IMR-90 (cell line): ENCODE measurements at regions not wholly inside any gene's neighbourhood (a gene's known extent, or its start where the extent isn't known, plus 50 kb on each side); places are given as distances from the start of the nearest gene placed in this dataset.

Experiments
- ATAC-seq: fragments of 200-7000 bp; cut with Tn5 transposase; 2 replicates; pipeline ENCODE4 v1.9.1; 2020; ENCODE audit warnings: low read depth, mild to moderate bottlenecking, moderate library complexity
- BruUV-seq: library from RNA; stranded (reverse); fragments of 400-500 nt; replicated peaks from 2 replicates; lab custom pipeline; 2021; lab: Mats Ljungman, UMichigan
- CTCF ChIA-PET: fragments of 300-600 bp; formaldehyde crosslinking; extraction: SDS; loops from one replicate; lab custom pipeline; 2021; ENCODE audit warnings: antibody characterized with exemption; lab: Yijun Ruan, JAX
- POLR2A ChIA-PET: fragments of 300-600 bp; sonication (Branson Sonifier 250); formaldehyde crosslinking; loops from one replicate; lab custom pipeline; 2022; ENCODE audit warnings: antibody characterized with exemption; ENCODE audit not compliant: unreplicated experiment; lab: Charles Lee
- DNase-seq: peaks from one replicate; pipeline ENCODE4 v3.0.0; 2013
- H2AFZ ChIP-seq: replicated peaks from 2 replicates; pipeline ENCODE3; 2013; ENCODE audit warnings: low read length, mild to moderate bottlenecking; ENCODE audit not compliant: poor library complexity
- H2AK5ac ChIP-seq: 2 replicates; pipeline ENCODE4 v1.6.1; 2013; ENCODE audit warnings: low read depth, low read length, inconsistent platforms
- H2AK9ac ChIP-seq: replicated peaks from 2 replicates; pipeline ENCODE3; 2013; ENCODE audit warnings: mild to moderate bottlenecking, low read depth, low read length, moderate library complexity; ENCODE audit not compliant: poor library complexity
- H2BK120ac ChIP-seq: 2 replicates; pipeline ENCODE4 v1.6.1; 2013; ENCODE audit warnings: low read depth, low read length, inconsistent platforms
- H2BK15ac ChIP-seq: 3 replicates; pipeline ENCODE4 v1.6.1; 2013; ENCODE audit warnings: low read depth, low read length, inconsistent platforms
- H2BK20ac ChIP-seq: 2 replicates; pipeline ENCODE4 v1.6.1; 2013; ENCODE audit warnings: low read depth, mild to moderate bottlenecking, inconsistent platforms, low read length, moderate library complexity
- H2BK5ac ChIP-seq: 2 replicates; pipeline ENCODE4 v1.6.1; 2013; ENCODE audit warnings: mild to moderate bottlenecking, low read depth, low read length, inconsistent platforms; ENCODE audit not compliant: poor library complexity, severe bottlenecking
- H3K14ac ChIP-seq: replicated peaks from 2 replicates; pipeline ENCODE4 v1.6.1; 2013; ENCODE audit warnings: low read depth, low read length, inconsistent platforms
- H3K18ac ChIP-seq: 2 replicates; pipeline ENCODE4 v1.6.1; 2013; ENCODE audit warnings: low read depth, low read length, control low read depth
- H3K23ac ChIP-seq: 2 replicates; pipeline ENCODE4 v1.6.1; 2013; ENCODE audit warnings: low read depth, low read length, inconsistent platforms
- H3K27ac ChIP-seq: 2 replicates; pipeline ENCODE4 v1.5.1; 2013; ENCODE audit warnings: mild to moderate bottlenecking, control low read depth, low read length; ENCODE audit not compliant: insufficient read depth
- H3K27me3 ChIP-seq: 2 replicates; pipeline ENCODE4 v1.6.1; 2013; ENCODE audit warnings: low read length; ENCODE audit not compliant: control insufficient read depth, insufficient read depth
- H3K36me3 ChIP-seq: 2 replicates; pipeline ENCODE4 v1.6.1; 2013; ENCODE audit warnings: low read length, mixed read lengths; ENCODE audit not compliant: control insufficient read depth, insufficient read depth
- H3K4ac ChIP-seq: 2 replicates; pipeline ENCODE4 v1.6.1; 2013; ENCODE audit warnings: low read depth, low read length, inconsistent platforms
- H3K4me1 ChIP-seq: 2 replicates; pipeline ENCODE4 v1.6.1; 2013; ENCODE audit warnings: low read length, mixed read lengths; ENCODE audit not compliant: control insufficient read depth, insufficient read depth
- H3K4me2 ChIP-seq: 2 replicates; pipeline ENCODE4 v1.6.1; 2013; ENCODE audit warnings: low read depth, mild to moderate bottlenecking, control low read depth, low read length, moderate library complexity
- H3K4me3 ChIP-seq: 2 replicates; pipeline ENCODE4 v1.5.1; 2013; ENCODE audit warnings: low read depth, mild to moderate bottlenecking, control low read depth, low read length, moderate library complexity; ENCODE audit not compliant: insufficient read depth
- H3K56ac ChIP-seq: 2 replicates; pipeline ENCODE4 v1.6.1; 2013; ENCODE audit warnings: low read length, inconsistent platforms; ENCODE audit not compliant: insufficient read depth; ENCODE audit errors: extremely low read depth
- H3K79me1 ChIP-seq, 2 experiments: 2 replicates each; pipeline ENCODE4 v1.6.1; 2013; ENCODE audit warnings: low read length in 2 of 2, inconsistent platforms in 1 of 2, low read depth in 1 of 2
- H3K9ac ChIP-seq: 2 replicates; pipeline ENCODE4 v1.6.1; 2013; ENCODE audit warnings: low read depth, low read length, control low read depth
- H3K9me1 ChIP-seq: 2 replicates; pipeline ENCODE4 v1.6.1; 2013; ENCODE audit warnings: low read length, inconsistent platforms; ENCODE audit not compliant: insufficient read depth
- H3K9me3 ChIP-seq: 2 replicates; pipeline ENCODE4 v1.6.1; 2013; ENCODE audit warnings: low read length; ENCODE audit not compliant: control insufficient read depth, insufficient read depth
- H4K20me1 ChIP-seq: 2 replicates; pipeline ENCODE4 v1.6.1; 2013; ENCODE audit warnings: low read length, inconsistent platforms; ENCODE audit not compliant: insufficient read depth
- H4K5ac ChIP-seq: 2 replicates; pipeline ENCODE4 v1.6.1; 2013; ENCODE audit warnings: mild to moderate bottlenecking, low read depth, low read length, control low read depth
- H4K8ac ChIP-seq, 2 experiments: 2 replicates each; pipeline ENCODE4 v1.6.1; 2013; ENCODE audit warnings: low read depth in 2 of 2, low read length in 2 of 2, control low read depth in 1 of 2, inconsistent platforms in 1 of 2
- H4K91ac ChIP-seq: 2 replicates; pipeline ENCODE4 v1.6.1; 2013; ENCODE audit warnings: low read depth, low read length, inconsistent platforms; ENCODE audit not compliant: insufficient read depth
- BHLHE40 ChIP-seq: fragments of 150-350 bp; IDR thresholded peaks from 2 replicates; pipeline ENCODE4 v1.6.1; 2016; ENCODE audit warnings: mild to moderate bottlenecking, low read depth, low read length
- CEBPB ChIP-seq: IDR thresholded peaks from 2 replicates; pipeline ENCODE4 v1.6.1; 2012; ENCODE audit warnings: low read depth, low read length, improper control_type of control experiment
- MAFK ChIP-seq: IDR thresholded peaks from 2 replicates; pipeline ENCODE4 v1.6.1; 2012; ENCODE audit warnings: low read depth, low read length, improper control_type of control experiment
- MAZ ChIP-seq: IDR thresholded peaks from 2 replicates; pipeline ENCODE4 v1.6.1; 2012; ENCODE audit warnings: low read depth, mild to moderate bottlenecking, low read length, improper control_type of control experiment, moderate library complexity, borderline replicate concordance
- NFE2L2 ChIP-seq: fragments of 150-350 bp; IDR thresholded peaks from 2 replicates; pipeline ENCODE4 v1.6.1; 2016; ENCODE audit warnings: low read depth, mild to moderate bottlenecking, low read length
- RAD21 ChIP-seq: IDR thresholded peaks from 2 replicates; pipeline ENCODE4 v1.6.1; 2012; ENCODE audit warnings: low read length, improper control_type of control experiment
- RCOR1 ChIP-seq: IDR thresholded peaks from 2 replicates; pipeline ENCODE4 v1.6.1; 2012; ENCODE audit warnings: mild to moderate bottlenecking, low read length, improper control_type of control experiment; ENCODE audit not compliant: insufficient replicate concordance
- SMC3 ChIP-seq: fragments of 150-350 bp; IDR thresholded peaks from 2 replicates; pipeline ENCODE4 v1.6.1; 2016; ENCODE audit warnings: low read depth, mild to moderate bottlenecking, antibody characterized with exemption, low read length, moderate library complexity
- WGBS, 2 experiments: methylation state at CpG; one replicate each; pipeline versions ENCODE4 v1.1.5 to v1.1.7; 2013; ENCODE audit warnings: missing lambda C conversion rate in 2 of 2; ENCODE audit not compliant: insufficient read length in 1 of 2; ENCODE audit errors: extremely low coverage in 2 of 2; 5-methylcytosine and 5-hydroxymethylcytosine counted together
- dilution Hi-C: fragments of 300-500 bp; cut with HindIII; formaldehyde crosslinking; loops from one replicate; pipeline ENCODE4 v1.14.3; 2018; ENCODE audit warnings: low sequenced_read_pairs; ENCODE audit not compliant: unreplicated experiment
- in situ Hi-C: fragments of 300-500 bp; cut with MboI; formaldehyde crosslinking; loops from 3 replicates; pipeline ENCODE4 v1.14.3; 2019; ENCODE audit warnings: low sequenced_read_pairs, inconsistent platforms, mixed read lengths
- intact Hi-C: fragments of 100-400 bp; cut with micrococcal nuclease; formaldehyde crosslinking; loops from 2 replicates; pipeline ENCODE4 v1.10.0; 2022
- TF ChIP-seq, protein P1 (sequence below): fragments of 150-350 bp; IDR thresholded peaks from 2 replicates; pipeline ENCODE4 v1.6.1; 2017; ENCODE audit warnings: mild to moderate bottlenecking, antibody characterized with exemption, low read length, low read depth
- TF ChIP-seq, protein P2 (sequence below): fragments of 150-350 bp; IDR thresholded peaks from 2 replicates; pipeline ENCODE4 v1.6.1; 2016; ENCODE audit warnings: low read depth, mild to moderate bottlenecking, low read length, moderate library complexity, borderline replicate concordance

DNA sequence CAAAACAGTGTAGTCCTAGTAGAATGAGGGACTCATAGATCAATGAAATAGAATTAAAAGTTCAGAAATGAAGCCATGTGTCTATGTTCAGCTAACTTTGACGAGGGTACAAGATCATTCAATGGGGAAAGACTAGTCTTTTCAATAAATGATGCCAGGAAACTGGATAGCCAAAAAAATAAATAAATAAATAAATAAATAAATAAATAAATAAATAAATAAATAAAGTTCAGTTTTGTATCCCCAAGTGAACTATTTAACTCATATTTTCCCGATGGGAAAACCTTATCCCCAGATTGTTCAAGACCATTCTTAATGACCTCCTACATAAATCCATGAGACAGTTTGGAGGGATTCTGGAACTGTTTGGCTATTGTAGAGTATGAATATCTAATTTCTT lies 277.1 kb upstream of the EYS start:
- Histone ChIP-seq H2AK9ac (no peak overlapping the region), H2BK120ac (no peak overlapping the region), H2AK5ac (no peak overlapping the region), H3K4me3 (no peak overlapping the region), H3K27ac (no peak overlapping the region), H4K91ac (no peak overlapping the region), H3K4ac (no peak overlapping the region), H4K8ac (no peak overlapping the region), H3K27me3 (no peaks in the 10 kb centered on the region), H3K4me2 (no peak overlapping the region), H2BK20ac (no peak overlapping the region), H3K9ac (no peak overlapping the region), H2AFZ (no peak overlapping the region), H3K14ac (no peak overlapping the region), H3K9me3 (no peaks in the 10 kb centered on the region), H3K23ac (no peak overlapping the region), H3K79me1 (no peaks in the 10 kb centered on the region), H4K20me1 (no peaks in the 10 kb centered on the region), H3K36me3 (no peaks in the 10 kb centered on the region), H2BK15ac (no peak overlapping the region), H3K56ac (no peak overlapping the region), H3K4me1 (no peaks in the 10 kb centered on the region), H3K18ac (no peak overlapping the region), H3K9me1 (no peaks in the 10 kb centered on the region), H4K5ac (no peak overlapping the region), H2BK5ac (no peak overlapping the region)
- TF ChIP-seq RCOR1: no peak
- TF ChIP-seq, protein P1, sequence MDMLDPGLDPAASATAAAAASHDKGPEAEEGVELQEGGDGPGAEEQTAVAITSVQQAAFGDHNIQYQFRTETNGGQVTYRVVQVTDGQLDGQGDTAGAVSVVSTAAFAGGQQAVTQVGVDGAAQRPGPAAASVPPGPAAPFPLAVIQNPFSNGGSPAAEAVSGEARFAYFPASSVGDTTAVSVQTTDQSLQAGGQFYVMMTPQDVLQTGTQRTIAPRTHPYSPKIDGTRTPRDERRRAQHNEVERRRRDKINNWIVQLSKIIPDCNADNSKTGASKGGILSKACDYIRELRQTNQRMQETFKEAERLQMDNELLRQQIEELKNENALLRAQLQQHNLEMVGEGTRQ: no peak
- TF ChIP-seq NFE2L2: no peak
- TF ChIP-seq BHLHE40: no peak
- TF ChIP-seq, protein P2, sequence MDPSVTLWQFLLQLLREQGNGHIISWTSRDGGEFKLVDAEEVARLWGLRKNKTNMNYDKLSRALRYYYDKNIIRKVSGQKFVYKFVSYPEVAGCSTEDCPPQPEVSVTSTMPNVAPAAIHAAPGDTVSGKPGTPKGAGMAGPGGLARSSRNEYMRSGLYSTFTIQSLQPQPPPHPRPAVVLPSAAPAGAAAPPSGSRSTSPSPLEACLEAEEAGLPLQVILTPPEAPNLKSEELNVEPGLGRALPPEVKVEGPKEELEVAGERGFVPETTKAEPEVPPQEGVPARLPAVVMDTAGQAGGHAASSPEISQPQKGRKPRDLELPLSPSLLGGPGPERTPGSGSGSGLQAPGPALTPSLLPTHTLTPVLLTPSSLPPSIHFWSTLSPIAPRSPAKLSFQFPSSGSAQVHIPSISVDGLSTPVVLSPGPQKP: no peak
- TF ChIP-seq SMC3: no peak
- TF ChIP-seq RAD21: no peak
- TF ChIP-seq MAFK: no peak
- TF ChIP-seq MAZ: no peak
- no peak for TF ChIP-seq CEBPB
- dilution Hi-C loops: no loop called here
- POLR2A ChIA-PET: no interaction called here
- BruUV-seq: no TSS peak
- ATAC-seq: no peak
- in situ Hi-C loops: no loop called here
- intact Hi-C loops: no loop called here
- CTCF ChIA-PET: no interaction called here
- no CpG with 5 or more reads among the region's 2 CpGs for WGBS, 2 experiments
- DNase-seq: no peak
